H9 (cell line): ENCODE measurements at regions not wholly inside any gene's neighbourhood (a gene's known extent, or its start where the extent isn't known, plus 50 kb on each side); places are given as distances from the start of the nearest gene placed in this dataset.

Experiments used
- DNase-seq: peaks from one replicate; pipeline ENCODE4 v3.0.0-alpha.2; 2017
- H2AFZ ChIP-seq: one replicate; pipeline ENCODE4 v1.6.1; 2013; ENCODE audit warnings: mild to moderate bottlenecking, low read length, control low read depth, moderate library complexity
- H2AK5ac ChIP-seq: 2 replicates; pipeline ENCODE4 v1.6.1; 2013; ENCODE audit warnings: low read length, control low read depth, mixed read lengths; ENCODE audit not compliant: insufficient read length
- H2BK120ac ChIP-seq: one replicate; pipeline ENCODE4 v1.6.1; 2013; ENCODE audit warnings: low read depth, mild to moderate bottlenecking, low read length, control low read depth, inconsistent platforms; ENCODE audit not compliant: poor library complexity, severe bottlenecking
- H2BK12ac ChIP-seq: 2 replicates; pipeline ENCODE4 v1.6.1; 2013; ENCODE audit warnings: low read length, control low read depth, mixed read lengths, low read depth; ENCODE audit not compliant: insufficient read length
- H2BK15ac ChIP-seq: 2 replicates; pipeline ENCODE4 v1.6.1; 2013; ENCODE audit warnings: low read depth, low read length, control low read depth
- H2BK20ac ChIP-seq: one replicate; pipeline ENCODE4 v1.6.1; 2013; ENCODE audit warnings: low read depth, mild to moderate bottlenecking, low read length, control low read depth, inconsistent platforms; ENCODE audit not compliant: poor library complexity, severe bottlenecking
- H2BK5ac ChIP-seq: 2 replicates; pipeline ENCODE4 v1.6.1; 2013; ENCODE audit warnings: low read length, control low read depth, mixed read lengths; ENCODE audit not compliant: insufficient read length
- H3K14ac ChIP-seq: 2 replicates; pipeline ENCODE4 v1.6.1; 2013; ENCODE audit warnings: low read length, control low read depth; ENCODE audit not compliant: insufficient read depth
- H3K18ac ChIP-seq: 2 replicates; pipeline ENCODE4 v1.6.1; 2013; ENCODE audit warnings: low read depth, mild to moderate bottlenecking, mixed read lengths, low read length, control low read depth; ENCODE audit not compliant: insufficient read length
- H3K23ac ChIP-seq: 2 replicates; pipeline ENCODE4 v1.6.1; 2013; ENCODE audit warnings: low read length, control low read depth, mixed read lengths, low read depth; ENCODE audit not compliant: insufficient read length
- H3K23me2 ChIP-seq: 2 replicates; pipeline ENCODE4 v1.6.1; 2013; ENCODE audit warnings: low read depth, mild to moderate bottlenecking, mixed read lengths, low read length, control low read depth; ENCODE audit not compliant: insufficient read length, poor library complexity, severe bottlenecking
- H3K27ac ChIP-seq: 2 replicates; pipeline ENCODE4 v1.5.1; 2013; ENCODE audit warnings: low read length, control low read depth, mixed read lengths, low read depth; ENCODE audit not compliant: insufficient read length
- H3K27me3 ChIP-seq: 2 replicates; pipeline ENCODE4 v1.6.1; 2013; ENCODE audit warnings: low read length, control low read depth, inconsistent platforms; ENCODE audit not compliant: insufficient read depth
- H3K4ac ChIP-seq: 2 replicates; pipeline ENCODE4 v1.6.1; 2013; ENCODE audit warnings: low read depth, mild to moderate bottlenecking, control low read depth, inconsistent platforms, low read length, moderate library complexity
- H3K4me1 ChIP-seq: 2 replicates; pipeline ENCODE4 v1.6.1; 2013; ENCODE audit warnings: low read length, control low read depth, inconsistent platforms; ENCODE audit not compliant: insufficient read depth
- H3K4me2 ChIP-seq: 2 replicates; pipeline ENCODE4 v1.6.1; 2013; ENCODE audit warnings: low read length, control low read depth, mixed read lengths; ENCODE audit not compliant: insufficient read length, insufficient read depth
- H3K56ac ChIP-seq: 2 replicates; pipeline ENCODE4 v1.6.1; 2013; ENCODE audit warnings: low read depth, mild to moderate bottlenecking, mixed read lengths, low read length, control low read depth; ENCODE audit not compliant: insufficient read length
- H3K79me1 ChIP-seq: 2 replicates; pipeline ENCODE4 v1.6.1; 2013; ENCODE audit warnings: low read depth, mild to moderate bottlenecking, moderate library complexity, low read length, control low read depth, inconsistent platforms; ENCODE audit not compliant: insufficient read depth, poor library complexity, severe bottlenecking
- H3K79me2 ChIP-seq: 2 replicates; pipeline ENCODE4 v1.6.1; 2013; ENCODE audit warnings: low read length, control low read depth, inconsistent platforms; ENCODE audit not compliant: insufficient read depth
- H3K9ac ChIP-seq: 2 replicates; pipeline ENCODE4 v1.6.1; 2013; ENCODE audit warnings: low read length, control low read depth, mixed read lengths; ENCODE audit not compliant: insufficient read length; ENCODE audit errors: extremely low read depth
- H3K9me3 ChIP-seq: one replicate; pipeline ENCODE4 v1.6.1; 2013; ENCODE audit warnings: low read depth, low read length, inconsistent platforms; ENCODE audit not compliant: control insufficient read depth
- H3T11ph ChIP-seq: one replicate; pipeline ENCODE4 v1.6.1; 2013; ENCODE audit warnings: mild to moderate bottlenecking, low read length, control low read depth, inconsistent platforms
- H4K20me1 ChIP-seq: one replicate; pipeline ENCODE4 v1.6.1; 2013; ENCODE audit not compliant: control insufficient read depth, insufficient read length, insufficient read depth
- H4K5ac ChIP-seq: 2 replicates; pipeline ENCODE4 v1.6.1; 2013; ENCODE audit warnings: low read depth, mild to moderate bottlenecking, mixed read lengths, low read length, control low read depth; ENCODE audit not compliant: insufficient read length
- H4K8ac ChIP-seq: replicated peaks from 2 replicates; pipeline ENCODE4 v1.6.1; 2013; ENCODE audit warnings: low read length, control low read depth, mixed read lengths, low read depth; ENCODE audit not compliant: insufficient read length
- H4K91ac ChIP-seq: 2 replicates; pipeline ENCODE4 v1.6.1; 2013; ENCODE audit warnings: low read depth, mild to moderate bottlenecking, moderate library complexity, mixed read lengths, low read length, control low read depth; ENCODE audit not compliant: insufficient read length
- H3K27ac Mint-ChIP-seq, 3 experiments: 2 replicates in 2 of 3; 3 replicates in 1 of 3; pipeline ENCODE4 v1.8.0; 2020 to 2021; ENCODE audit warnings: mixed read lengths in 3 of 3, mild to moderate bottlenecking in 1 of 3, moderate library complexity in 1 of 3
- H3K27me3 Mint-ChIP-seq: 2 replicates; pipeline ENCODE4 v1.8.0; 2021; ENCODE audit warnings: low read depth, mild to moderate bottlenecking, moderate library complexity, mixed read lengths
- H3K36me3 Mint-ChIP-seq, 3 experiments: 2 replicates in 2 of 3; 3 replicates in 1 of 3; pipeline ENCODE4 v1.8.0; 2020 to 2021; ENCODE audit warnings: low read depth in 3 of 3, mixed read lengths in 3 of 3; ENCODE audit not compliant: insufficient read depth in 1 of 3
- H3K4me1 Mint-ChIP-seq, 2 experiments: 2 replicates each; pipeline ENCODE4 v1.8.0; 2020; ENCODE audit warnings: mixed read lengths in 2 of 2
- H3K4me3 Mint-ChIP-seq, 2 experiments: 2 replicates in 1 of 2; 3 replicates in 1 of 2; pipeline ENCODE4 v1.8.0; 2020 to 2021; ENCODE audit warnings: mild to moderate bottlenecking in 2 of 2, mixed read lengths in 2 of 2, moderate library complexity in 1 of 2
- H3K9me3 Mint-ChIP-seq, 2 experiments: 2 replicates in 1 of 2; 3 replicates in 1 of 2; pipeline ENCODE4 v1.8.0; 2020; ENCODE audit warnings: mild to moderate bottlenecking in 2 of 2, mixed read lengths in 2 of 2, moderate library complexity in 1 of 2
- WGBS: extraction: QIAGEN DNeasy Blood & Tissue Kit; methylation state at CpG from one replicate; pipeline ENCODE4 v1.1.7; 2013; ENCODE audit warnings: missing lambda C conversion rate, low lambda C conversion rate, mixed read lengths; ENCODE audit not compliant: insufficient read length; ENCODE audit errors: extremely low coverage; 5-methylcytosine and 5-hydroxymethylcytosine counted together
- TF ChIP-seq, protein P1 (sequence below): fragments of 200-600 bp; sonication (generic); conservative IDR thresholded peaks from 3 replicates; pipeline ENCODE4 v1.8.0; 2021; ENCODE audit warnings: antibody characterized with exemption, mild to moderate bottlenecking

DNA sequence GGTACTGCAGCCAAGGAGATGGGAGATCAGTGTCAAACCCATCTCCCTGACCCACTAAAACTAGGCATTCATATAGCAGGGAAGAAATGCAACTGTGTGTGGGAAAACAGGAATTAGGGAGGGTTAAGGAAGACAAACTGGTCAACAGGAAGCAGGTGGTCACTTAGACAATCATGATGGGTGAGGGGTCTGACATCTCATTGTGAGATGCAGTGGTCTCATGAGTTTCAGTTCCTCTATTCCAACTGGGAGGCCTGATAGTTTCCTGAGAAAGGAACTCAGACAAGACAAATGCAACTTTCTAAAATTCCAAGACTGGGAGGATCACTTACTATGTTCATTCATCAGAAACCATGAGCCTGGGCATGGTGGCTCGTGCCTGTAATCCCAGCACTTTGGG is 361.4 kb upstream of the C16orf82 start:
- Histone ChIP-seq H3K27ac (no peak overlapping the region), H3K79me2 (no peaks in the 10 kb centered on the region), H3K56ac (no peak overlapping the region), H3K18ac (no peak overlapping the region), H3K23me2 (no peaks in the 10 kb centered on the region), H2BK5ac (no peak overlapping the region), H2BK120ac (no peak overlapping the region), H2BK15ac (no peak overlapping the region; the same call in 1 of the 2 replicates), H4K20me1 (no peaks in the 10 kb centered on the region), H3K23ac (no peak overlapping the region), H4K91ac (no peak overlapping the region), H3K4ac (no peak overlapping the region), H2AK5ac (no peak overlapping the region), H4K5ac (no peak overlapping the region), H3K9me3 (no peaks in the 10 kb centered on the region), H2AFZ (no peak overlapping the region), H3T11ph (no peak overlapping the region), H3K9ac (no peak overlapping the region), H2BK12ac (no peak overlapping the region), H3K14ac (no peak overlapping the region), H2BK20ac (no peak overlapping the region), H3K79me1 (no peaks in the 10 kb centered on the region), H3K27me3 (no peaks in the 10 kb centered on the region; the same call in 1 of the 2 replicates), H3K4me2 (no peak overlapping the region), H3K4me1 (peaks cover 3% of the 10 kb centered on the region), H4K8ac (no peak overlapping the region)
- H3K27me3 Mint-ChIP-seq, result no peaks in the 10 kb centered on the region; the same call in 1 of the 2 replicates
- H3K9me3 Mint-ChIP-seq, result peaks cover 4 to 8% of the 10 kb centered on the region in 2 experiments; a peak in 4 of 5 replicates
- no peak for DNase-seq
- peaks cover 11 to 12% of the 10 kb centered on the region in 2 experiments for H3K4me1 Mint-ChIP-seq
- no peak overlapping the region for H3K27ac Mint-ChIP-seq
- TF ChIP-seq, protein P1, sequence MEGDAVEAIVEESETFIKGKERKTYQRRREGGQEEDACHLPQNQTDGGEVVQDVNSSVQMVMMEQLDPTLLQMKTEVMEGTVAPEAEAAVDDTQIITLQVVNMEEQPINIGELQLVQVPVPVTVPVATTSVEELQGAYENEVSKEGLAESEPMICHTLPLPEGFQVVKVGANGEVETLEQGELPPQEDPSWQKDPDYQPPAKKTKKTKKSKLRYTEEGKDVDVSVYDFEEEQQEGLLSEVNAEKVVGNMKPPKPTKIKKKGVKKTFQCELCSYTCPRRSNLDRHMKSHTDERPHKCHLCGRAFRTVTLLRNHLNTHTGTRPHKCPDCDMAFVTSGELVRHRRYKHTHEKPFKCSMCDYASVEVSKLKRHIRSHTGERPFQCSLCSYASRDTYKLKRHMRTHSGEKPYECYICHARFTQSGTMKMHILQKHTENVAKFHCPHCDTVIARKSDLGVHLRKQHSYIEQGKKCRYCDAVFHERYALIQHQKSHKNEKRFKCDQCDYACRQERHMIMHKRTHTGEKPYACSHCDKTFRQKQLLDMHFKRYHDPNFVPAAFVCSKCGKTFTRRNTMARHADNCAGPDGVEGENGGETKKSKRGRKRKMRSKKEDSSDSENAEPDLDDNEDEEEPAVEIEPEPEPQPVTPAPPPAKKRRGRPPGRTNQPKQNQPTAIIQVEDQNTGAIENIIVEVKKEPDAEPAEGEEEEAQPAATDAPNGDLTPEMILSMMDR, result no peak
- no CpG with 5 or more reads among the region's 1 CpG for WGBS
- H3K36me3 Mint-ChIP-seq, result peaks cover 0 to 1% (median 0%) of the 10 kb centered on the region in 3 experiments; a peak in 3 of 7 replicates
- H3K4me3 Mint-ChIP-seq, result no peak overlapping the region
